KMS-11 (cell line): ENCODE measurements at regions not wholly inside any gene's neighbourhood (a gene's known extent, or its start where the extent isn't known, plus 50 kb on each side); places are given as distances from the start of the nearest gene placed in this dataset.

Experiments
- H2AFZ ChIP-seq: fragments of 200-600 bp; sonication (generic); 2 replicates; pipeline ENCODE4 v1.6.1; 2016; ENCODE audit warnings: antibody characterized with exemption, mixed run types, low read depth
- H3K27ac ChIP-seq: fragments of 200-600 bp; sonication (generic); 2 replicates; pipeline ENCODE4 v1.6.1; 2016; ENCODE audit warnings: mild to moderate bottlenecking, mixed run types
- H3K27me3 ChIP-seq: fragments of 200-600 bp; sonication (generic); 2 replicates; pipeline ENCODE4 v1.6.1; 2017; ENCODE audit warnings: mild to moderate bottlenecking, low read depth, mixed run types, moderate library complexity; ENCODE audit not compliant: insufficient read depth
- H3K36me3 ChIP-seq: fragments of 200-600 bp; sonication (generic); 2 replicates; pipeline ENCODE4 v1.6.1; 2017; ENCODE audit warnings: mild to moderate bottlenecking, mixed run types; ENCODE audit not compliant: insufficient read depth
- H3K4me1 ChIP-seq: fragments of 200-600 bp; sonication (generic); 2 replicates; pipeline ENCODE4 v1.6.1; 2016; ENCODE audit warnings: mild to moderate bottlenecking, low read depth, mixed run types; ENCODE audit not compliant: poor library complexity, severe bottlenecking
- H3K4me2 ChIP-seq: fragments of 200-600 bp; sonication (generic); 2 replicates; pipeline ENCODE4 v1.7.0; 2016; ENCODE audit warnings: mild to moderate bottlenecking, mixed run types
- H3K4me3 ChIP-seq: fragments of 200-600 bp; sonication (generic); IDR thresholded peaks from 2 replicates; pipeline ENCODE4 v1.6.1; 2017; ENCODE audit warnings: low read depth, low read length, mixed read lengths; ENCODE audit not compliant: insufficient read depth
- H3K79me2 ChIP-seq: fragments of 200-600 bp; sonication (generic); 2 replicates; pipeline ENCODE4 v1.6.1; 2016; ENCODE audit warnings: low read depth, mixed run types; ENCODE audit not compliant: insufficient read depth
- H3K9ac ChIP-seq: fragments of 200-600 bp; sonication (generic); 2 replicates; pipeline ENCODE4 v1.6.1; 2016; ENCODE audit warnings: mild to moderate bottlenecking, mixed run types
- H4K20me1 ChIP-seq: fragments of 200-600 bp; sonication (generic); 2 replicates; pipeline ENCODE4 v1.6.1; 2016; ENCODE audit warnings: mild to moderate bottlenecking, mixed run types; ENCODE audit not compliant: insufficient read depth
- CTCF ChIP-seq: fragments of 200-600 bp; sonication (generic); conservative IDR thresholded peaks from 2 replicates; pipeline ENCODE4 v1.6.1; 2017; ENCODE audit warnings: low read depth, mild to moderate bottlenecking, antibody characterized with exemption, low read length, moderate library complexity, mixed read lengths

GRCh38 chr3:59264366-59264765, 214.5 kb upstream of the CFAP20DC start:
- H2AFZ ChIP-seq, result no peak overlapping the region
- no peak overlapping the region for H3K4me3 ChIP-seq
- H3K27me3 ChIP-seq, result no peaks in the 10 kb centered on the region
- H3K27ac ChIP-seq, result no peak overlapping the region
- H3K36me3 ChIP-seq, result no peaks in the 10 kb centered on the region
- H3K79me2 ChIP-seq, result no peaks in the 10 kb centered on the region
- H3K4me1 ChIP-seq, result no peaks in the 10 kb centered on the region
- no peaks in the 10 kb centered on the region for H4K20me1 ChIP-seq
- no peak overlapping the region for H3K9ac ChIP-seq
- TF ChIP-seq CTCF, result no peak
- no peak overlapping the region for H3K4me2 ChIP-seq

- Histone ChIP-seq H3K9ac (no peak overlapping the region), H3K27me3 (no peaks in the 10 kb centered on the region), H4K20me1 (no peaks in the 10 kb centered on the region), H3K4me1 (no peaks in the 10 kb centered on the region), H3K79me2 (no peaks in the 10 kb centered on the region), H3K4me2 (no peak overlapping the region), H3K4me3 (no peak overlapping the region), H3K27ac (no peak overlapping the region), H3K36me3 (no peaks in the 10 kb centered on the region), H2AFZ (no peak overlapping the region)
- no peak for TF ChIP-seq CTCF
These were observed 213.3 kb upstream of the CFAP20DC start for GRCh38 chr3:59263152-59263551.

- Histone ChIP-seq H3K27ac (no peak overlapping the region), H3K4me2 (no peak overlapping the region), H3K36me3 (no peaks in the 10 kb centered on the region), H3K9ac (no peak overlapping the region), H3K4me1 (no peaks in the 10 kb centered on the region), H4K20me1 (no peaks in the 10 kb centered on the region), H3K27me3 (no peaks in the 10 kb centered on the region), H2AFZ (no peak overlapping the region), H3K4me3 (no peak overlapping the region), H3K79me2 (no peaks in the 10 kb centered on the region)
- TF ChIP-seq CTCF, result no peak
These were observed 212.3 kb upstream of the CFAP20DC start for GRCh38 chr3:59262076-59262498.

GRCh38 chr3:59261009-59261408, 211.2 kb upstream of the CFAP20DC start:
- no peak for TF ChIP-seq CTCF
- H3K27me3 ChIP-seq, result no peaks in the 10 kb centered on the region
- no peak overlapping the region for H3K4me3 ChIP-seq
- no peaks in the 10 kb centered on the region for H3K79me2 ChIP-seq
- no peaks in the 10 kb centered on the region for H3K36me3 ChIP-seq
- no peaks in the 10 kb centered on the region for H4K20me1 ChIP-seq
- no peak overlapping the region for H3K9ac ChIP-seq
- H2AFZ ChIP-seq, result no peak overlapping the region
- no peaks in the 10 kb centered on the region for H3K4me1 ChIP-seq
- no peak overlapping the region for H3K4me2 ChIP-seq
- no peak overlapping the region for H3K27ac ChIP-seq
